Transverse colon (tissue), 4 donors: ENCODE measurements at regions not wholly inside any gene's neighbourhood (a gene's known extent, or its start where the extent isn't known, plus 50 kb on each side); places are given as distances from the start of the nearest gene placed in this dataset.

Source experiments
- DNase-seq: peaks from one replicate; pipeline ENCODE4 v3.0.0-alpha.2; 2019
- H3K27ac ChIP-seq, 4 donors: fragments of 200-600 bp; sonication (generic); 2 replicates each; pipeline ENCODE4 v1.5.1; 2016 to 2018; ENCODE audit warnings: inconsistent platforms in 4 of 4
- H3K27me3 ChIP-seq: fragments of 200-600 bp; sonication (generic); 2 replicates; pipeline ENCODE4 v1.5.1; 2017; ENCODE audit warnings: inconsistent platforms
- H3K36me3 ChIP-seq, 4 donors: fragments of 200-600 bp; sonication (generic); 2 replicates each; pipeline ENCODE4 v1.5.1; 2017 to 2019; ENCODE audit warnings: inconsistent platforms in 4 of 4
- H3K4me1 ChIP-seq, 4 donors: fragments of 200-600 bp; sonication (generic); 2 replicates each; pipeline ENCODE4 v1.5.1; 2017 to 2020; ENCODE audit warnings: inconsistent platforms in 4 of 4
- H3K4me3 ChIP-seq, 4 donors: fragments of 200-600 bp; sonication (generic); 1 replicate in 1 of 4; 2 replicates in 3 of 4; pipeline versions ENCODE4 v1.5.1 to v1.6.1; 2017 to 2019; ENCODE audit warnings: inconsistent platforms in 4 of 4
- H3K9me3 ChIP-seq, 2 donors: fragments of 200-600 bp; sonication (generic); 2 replicates each; pipeline ENCODE4 v1.5.1; 2017 to 2019; ENCODE audit warnings: inconsistent platforms in 2 of 2
- CTCF ChIP-seq, 5 experiments: fragments of 200-600 bp in 3 of 5; fragments of 450-650 bp in 2 of 5; sonication (generic) in 3 of 5; IDR thresholded peaks; 1 replicate in 2 of 5; 2 replicates in 3 of 5; pipeline ENCODE4 v1.5.1; 2016 to 2017; ENCODE audit warnings: antibody characterized with exemption in 5 of 5, inconsistent platforms in 3 of 5, mild to moderate bottlenecking in 2 of 5, moderate library complexity in 1 of 5
- EP300 ChIP-seq: sonication (generic); formaldehyde crosslinking; IDR thresholded peaks from one replicate; pipeline ENCODE4 v1.6.1; 2017; ENCODE audit warnings: antibody characterized with exemption, low read depth
- POLR2A ChIP-seq: fragments of 450-650 bp; IDR thresholded peaks from one replicate; pipeline ENCODE4 v1.6.1; 2016; ENCODE audit warnings: antibody characterized with exemption, mild to moderate bottlenecking, moderate library complexity
- POLR2AphosphoS5 ChIP-seq, 3 donors: sonication (generic); formaldehyde crosslinking; IDR thresholded peaks; one replicate each; pipeline ENCODE4 v1.6.1; 2016; ENCODE audit warnings: antibody characterized with exemption in 3 of 3
- WGBS, 2 donors: methylation state at CpG; one replicate each; pipeline ENCODE4 v1.1.5; 2018; ENCODE audit warnings: low coverage in 1 of 2; 5-methylcytosine and 5-hydroxymethylcytosine counted together
- in situ Hi-C, 4 donors: fragments of 200-750 bp; cut with MboI; loops; one replicate each; pipeline versions ENCODE4 v1.15.0 to v1.15.1; 2017; ENCODE audit warnings: low sequenced_read_pairs in 3 of 4, low pct_ligation_motif_present in 1 of 4, low pct_unique_long_range_greater_than_20kb in 1 of 4
- intact Hi-C: fragments of 100-400 bp; cut with DNase I; formaldehyde crosslinking; loops from one replicate; pipeline ENCODE4 v1.15.1; 2023; ENCODE audit warnings: low total_unique reads

- 94% methylated on average over 4 of the region's 4 CpGs; no CpG with 5 or more reads in 1 of the 2 donors for WGBS, 2 donors
- no peak overlapping the region for H3K4me3 ChIP-seq
- in situ Hi-C loops, result loop anchor here in 1 of 4 donors (25.0 kb wide), 1 partner anchor 468 kb away; no protein-coding TSS in a partner anchor
These were observed 145.8 kb downstream of the GPBP1 start for GRCh38 chr5:57319628-57320027.

GRCh38 chr5:57318251-57318650 lies 144.4 kb downstream of the GPBP1 start:
- no peak for DNase-seq
- in situ Hi-C loops, result loop anchor here in 1 of 4 donors (25.0 kb wide), 1 partner anchor 469 kb away; no protein-coding TSS in a partner anchor
- no peaks in the 10 kb centered on the region for H3K36me3 ChIP-seq
- no peaks in the 10 kb centered on the region for H3K9me3 ChIP-seq
- no peaks in the 10 kb centered on the region for H3K27me3 ChIP-seq
- 91% methylated on average over 5 of the region's 5 CpGs; no CpG with 5 or more reads in 1 of the 2 donors for WGBS, 2 donors
- intact Hi-C loops, result no loop called here
- no peaks in the 10 kb centered on the region for H3K4me1 ChIP-seq
- TF ChIP-seq POLR2AphosphoS5 (IDR thresholded peaks at IDR 0.05), result no peak
- no peak for TF ChIP-seq CTCF (IDR thresholded peaks at IDR 0.05)
- TF ChIP-seq EP300, result no peak
- TF ChIP-seq POLR2A, result no peak
- H3K4me3 ChIP-seq, result no peak overlapping the region
- peak overlapping the region; percentile 20 to 52 (median 36) for H3K27ac ChIP-seq

More at GRCh38 chr5:57319628-57320027, 145.8 kb downstream of the GPBP1 start:
- peaks cover 0 to 4% (median 0%) of the 10 kb centered on the region in 4 donors for H3K4me1 ChIP-seq
- H3K9me3 ChIP-seq, result no peaks in the 10 kb centered on the region
- TF ChIP-seq POLR2A, result no peak
- no peak for TF ChIP-seq POLR2AphosphoS5 (IDR thresholded peaks at IDR 0.05)
- no peak for TF ChIP-seq EP300
- no peak for TF ChIP-seq CTCF (IDR thresholded peaks at IDR 0.05)
- DNase-seq, result no peak
- intact Hi-C loops, result loop anchor here (10.0 kb wide), 1 partner anchor 1305 kb away; no protein-coding TSS in a partner anchor
- no peaks in the 10 kb centered on the region for H3K36me3 ChIP-seq
- H3K27ac ChIP-seq, result no peak overlapping the region
- no peaks in the 10 kb centered on the region for H3K27me3 ChIP-seq

GRCh38 chr5:57317341-57317740 lies 143.5 kb downstream of the GPBP1 start:
- Histone ChIP-seq H3K27ac (peak overlapping the region; percentile 20 to 52 (median 36)), H3K36me3 (no peaks in the 10 kb centered on the region), H3K9me3 (no peaks in the 10 kb centered on the region), H3K4me3 (no peak overlapping the region), H3K27me3 (no peaks in the 10 kb centered on the region), H3K4me1 (no peaks in the 10 kb centered on the region)
- intact Hi-C loops, result no loop called here
- in situ Hi-C loops, result loop anchor here in 1 of 4 donors (25.0 kb wide), 1 partner anchor 470 kb away; no protein-coding TSS in a partner anchor
- peak in 1 of 3 donors; percentile 2 for TF ChIP-seq POLR2AphosphoS5 (IDR thresholded peaks at IDR 0.05)
- no peak for TF ChIP-seq EP300
- TF ChIP-seq CTCF (IDR thresholded peaks at IDR 0.05), result no peak
- WGBS, 2 donors, result 57 to 69% methylated on average over 5 of the region's 5 CpGs
- no peak for DNase-seq

GRCh38 chr5:57316798-57317327 lies 143.0 kb downstream of the GPBP1 start:
- in situ Hi-C loops, result loop anchor here in 1 of 4 donors (25.0 kb wide), 1 partner anchor 470 kb away; no protein-coding TSS in a partner anchor
- H3K4me3 ChIP-seq, result no peak overlapping the region
- peak; percentile 11 for DNase-seq
- no peak for TF ChIP-seq CTCF (IDR thresholded peaks at IDR 0.05)
- peak in 2 of 3 donors; percentile 54 to 71 for TF ChIP-seq POLR2AphosphoS5 (IDR thresholded peaks at IDR 0.05)
- TF ChIP-seq EP300, result no peak
- no peak for TF ChIP-seq POLR2A
- H3K27me3 ChIP-seq, result no peaks in the 10 kb centered on the region
- 38 to 55% methylated on average over 3 of the region's 3 CpGs for WGBS, 2 donors
- no peaks in the 10 kb centered on the region for H3K4me1 ChIP-seq
- peak overlapping the region; percentile 20 to 52 (median 38) for H3K27ac ChIP-seq
- intact Hi-C loops, result no loop called here
- H3K36me3 ChIP-seq, result no peaks in the 10 kb centered on the region
- no peaks in the 10 kb centered on the region for H3K9me3 ChIP-seq
